Fibroblast of mammary gland (primary cell): ENCODE measurements at regions not wholly inside any gene's neighbourhood (a gene's known extent, or its start where the extent isn't known, plus 50 kb on each side); places are given as distances from the start of the nearest gene placed in this dataset.
A peak's percentile ranks its signal among the peaks of the same experiment; 100 is the strongest.

Experiments used
- DNase-seq: peaks from one replicate; pipeline ENCODE4 v3.0.0-alpha.2; 2010; ENCODE audit warnings: low read depth
- H3K4me3 ChIP-seq: 2 replicates; pipeline ENCODE4 v1.5.1; 2011; ENCODE audit warnings: low read depth, mild to moderate bottlenecking, low read length, moderate library complexity; ENCODE audit not compliant: control insufficient read depth
- CTCF ChIP-seq: conservative IDR thresholded peaks from 2 replicates; pipeline ENCODE4 v1.5.1; 2011; ENCODE audit warnings: low read depth, low read length, inconsistent platforms; ENCODE audit not compliant: control insufficient read depth, insufficient read depth

GRCh38 chr5:14066326-14066725 is 76.8 kb upstream of the TRIO start:
- H3K4me3 ChIP-seq, result no peak overlapping the region
- TF ChIP-seq CTCF, result no peak
- DNase-seq, result no peak

DNA sequence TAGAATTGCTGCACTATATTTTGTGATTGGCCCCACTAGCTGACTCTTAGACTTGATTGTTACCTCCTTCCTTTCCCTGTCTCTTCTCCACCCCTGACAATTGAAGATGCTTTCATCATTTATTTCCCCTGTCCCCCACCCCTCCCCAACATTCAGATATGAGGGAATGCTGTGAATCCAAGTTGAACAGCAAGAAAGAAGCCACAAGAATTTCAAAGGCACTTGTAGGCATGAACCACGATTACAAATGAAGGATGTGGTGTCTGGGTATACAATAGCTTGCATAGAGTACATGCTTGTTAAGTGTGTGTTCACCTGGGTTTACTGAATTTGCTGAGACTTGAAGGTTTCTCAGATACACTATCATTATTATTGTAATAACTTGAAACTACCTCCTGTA is 78.3 kb upstream of the TRIO start:
- TF ChIP-seq CTCF, result no peak
- no peak overlapping the region for H3K4me3 ChIP-seq
- DNase-seq, result no peak

DNA sequence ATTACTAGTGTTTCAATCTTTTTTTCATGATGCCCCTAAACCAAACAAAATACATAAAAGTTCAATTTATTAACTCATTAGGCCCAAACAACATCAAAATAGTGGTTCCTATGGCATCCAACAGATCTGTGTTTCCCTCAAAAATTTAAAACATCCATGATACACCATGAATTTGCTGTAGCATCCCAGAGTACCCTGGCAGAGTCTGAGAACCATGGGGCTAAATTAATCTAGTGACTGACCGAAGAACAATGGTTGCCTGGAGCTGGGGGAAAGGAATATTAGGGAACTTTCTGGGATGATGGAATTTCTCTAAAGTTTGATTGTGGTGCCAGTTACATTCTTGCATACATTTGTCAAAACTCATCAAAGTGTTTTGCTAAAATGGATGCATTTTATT is 79.5 kb upstream of the TRIO start:
- no peak for TF ChIP-seq CTCF
- H3K4me3 ChIP-seq, result no peak overlapping the region
- DNase-seq, result no peak

DNA sequence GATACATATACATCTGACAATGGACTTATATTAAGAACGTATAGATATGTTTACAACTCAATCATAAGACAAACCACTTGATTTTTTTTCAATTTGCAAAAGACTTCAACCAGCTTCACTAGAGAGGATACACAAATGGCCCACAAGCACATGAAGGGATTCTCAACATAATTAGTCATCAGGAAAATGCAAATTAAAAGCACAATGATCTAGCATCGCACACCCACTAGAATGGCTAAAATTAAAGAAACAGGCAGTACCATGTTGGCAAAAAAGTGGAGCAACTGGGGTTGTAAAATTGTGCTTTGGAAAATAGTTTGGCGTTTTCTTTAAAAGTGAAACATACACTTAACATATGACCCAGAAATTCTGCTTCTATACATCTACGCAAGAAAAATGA is 80.0 kb upstream of the TRIO start:
- H3K4me3 ChIP-seq, result no peak overlapping the region
- DNase-seq, result peak; percentile 40
- TF ChIP-seq CTCF, result no peak

- peak; percentile 31 for DNase-seq
- no peak overlapping the region for H3K4me3 ChIP-seq
- TF ChIP-seq CTCF, result no peak
These were observed 81.0 kb upstream of the TRIO start for GRCh38 chr5:14062178-14062577.

DNA sequence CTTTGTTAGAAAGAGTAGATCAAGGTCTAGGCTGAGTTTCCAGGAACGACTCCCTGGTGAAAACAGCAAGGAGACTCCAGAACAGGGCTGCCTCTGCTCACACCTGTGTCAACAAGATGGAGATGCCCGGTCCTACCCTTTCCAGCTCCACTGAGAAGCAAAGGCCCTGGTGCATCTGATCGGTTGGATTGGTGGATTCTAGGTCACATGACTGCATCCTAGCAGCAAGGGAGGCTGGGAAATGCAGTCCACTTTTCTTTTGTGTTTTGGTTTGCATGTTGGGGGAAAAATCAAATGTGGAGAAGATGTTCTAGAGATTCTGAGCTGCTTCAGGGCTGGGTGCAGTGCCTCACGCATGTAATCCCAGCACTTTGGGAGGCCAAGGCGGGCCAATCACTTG is 82.0 kb upstream of the TRIO start:
- H3K4me3 ChIP-seq, result no peak overlapping the region
- TF ChIP-seq CTCF, result no peak
- no peak for DNase-seq

- no peak overlapping the region for H3K4me3 ChIP-seq
- no peak for DNase-seq
- no peak for TF ChIP-seq CTCF
These were observed 82.9 kb upstream of the TRIO start for GRCh38 chr5:14060218-14060617.
